ENCODE measurements at regions not wholly inside any gene's neighbourhood (a gene's known extent, or its start where the extent isn't known, plus 50 kb on each side); places are given as distances from the start of the nearest gene placed in this dataset.

- DNase-seq (ENCODE audit: low spot score), result no peak
Measured at GRCh38 chr5:158022837-158023236, 163.9 kb upstream of the CLINT1 start.

GRCh38 chr5:158022393-158022792, 163.4 kb upstream of the CLINT1 start:
- DNase-seq (ENCODE audit: low spot score), result no peak

- DNase-seq (ENCODE audit: low spot score), result no peak
Measured at GRCh38 chr5:158020555-158021418, 161.8 kb upstream of the CLINT1 start.

- no peak for DNase-seq (ENCODE audit: low spot score)
Measured at GRCh38 chr5:158017469-158017868, 158.5 kb upstream of the CLINT1 start.

- DNase-seq (ENCODE audit: low spot score), result no peak
Measured at GRCh38 chr5:158014372-158014771, 155.4 kb upstream of the CLINT1 start.

GRCh38 chr5:158013939-158014338, 155.0 kb upstream of the CLINT1 start:
- DNase-seq (ENCODE audit: low spot score), result peak; percentile 25

- no peak for DNase-seq (ENCODE audit: low spot score)
Measured at GRCh38 chr5:158013303-158013702, 154.4 kb upstream of the CLINT1 start.

GRCh38 chr5:158011422-158011821, 152.5 kb upstream of the CLINT1 start:
- DNase-seq (ENCODE audit: low spot score), result no peak

GRCh38 chr5:158010831-158011230, 151.9 kb upstream of the CLINT1 start:
- DNase-seq (ENCODE audit: low spot score), result no peak

GRCh38 chr5:158007336-158007735, 148.4 kb upstream of the CLINT1 start:
- DNase-seq (ENCODE audit: low spot score), result no peak

GRCh38 chr5:157999696-158000095, 140.8 kb upstream of the CLINT1 start:
- no peak for DNase-seq (ENCODE audit: low spot score)

- DNase-seq (ENCODE audit: low spot score), result no peak
Measured at GRCh38 chr5:157997991-157998504, 139.1 kb upstream of the CLINT1 start.

- DNase-seq (ENCODE audit: low spot score), result peak; percentile 57
Measured at GRCh38 chr5:157994906-157995519, 136.1 kb upstream of the CLINT1 start.

GRCh38 chr5:157993986-157994691, 135.2 kb upstream of the CLINT1 start:
- no peak for DNase-seq (ENCODE audit: low spot score)

GRCh38 chr5:157993201-157993600, 134.3 kb upstream of the CLINT1 start:
- DNase-seq (ENCODE audit: low spot score), result no peak

- no peak for DNase-seq (ENCODE audit: low spot score)
Measured at GRCh38 chr5:157990583-157991181, 131.7 kb upstream of the CLINT1 start.

- no peak for DNase-seq (ENCODE audit: low spot score)
Measured at GRCh38 chr5:157989296-157989695, 130.4 kb upstream of the CLINT1 start.

GRCh38 chr5:157987259-157987658, 128.3 kb upstream of the CLINT1 start:
- DNase-seq (ENCODE audit: low spot score), result no peak

GRCh38 chr5:157986431-157986990, 127.6 kb upstream of the CLINT1 start:
- no peak for DNase-seq (ENCODE audit: low spot score)

- DNase-seq (ENCODE audit: low spot score), result no peak
Measured at GRCh38 chr5:157984611-157985010, 125.7 kb upstream of the CLINT1 start.

GRCh38 chr5:157983906-157984551, 125.1 kb upstream of the CLINT1 start:
- no peak for DNase-seq (ENCODE audit: low spot score)
